Neural cell (in vitro differentiated cells): ENCODE measurements at regions not wholly inside any gene's neighbourhood (a gene's known extent, or its start where the extent isn't known, plus 50 kb on each side); places are given as distances from the start of the nearest gene placed in this dataset.

Experiments used
- RAD21 ChIP-seq: fragments of 450-650 bp; conservative IDR thresholded peaks from 2 replicates; pipeline ENCODE4 v1.6.1; 2014; ENCODE audit warnings: antibody characterized with exemption, mild to moderate bottlenecking, moderate library complexity
- SMC3 ChIP-seq: fragments of 450-650 bp; conservative IDR thresholded peaks from 2 replicates; pipeline ENCODE4 v1.6.1; 2014; ENCODE audit warnings: antibody characterized with exemption, mild to moderate bottlenecking, moderate library complexity; ENCODE audit not compliant: poor library complexity
- TF ChIP-seq, protein P1 (sequence below): fragments of 450-650 bp; IDR thresholded peaks from 2 replicates; pipeline ENCODE4 v1.5.1; 2014; ENCODE audit warnings: antibody characterized with exemption, mild to moderate bottlenecking, moderate library complexity; ENCODE audit not compliant: poor library complexity, severe bottlenecking

DNA sequence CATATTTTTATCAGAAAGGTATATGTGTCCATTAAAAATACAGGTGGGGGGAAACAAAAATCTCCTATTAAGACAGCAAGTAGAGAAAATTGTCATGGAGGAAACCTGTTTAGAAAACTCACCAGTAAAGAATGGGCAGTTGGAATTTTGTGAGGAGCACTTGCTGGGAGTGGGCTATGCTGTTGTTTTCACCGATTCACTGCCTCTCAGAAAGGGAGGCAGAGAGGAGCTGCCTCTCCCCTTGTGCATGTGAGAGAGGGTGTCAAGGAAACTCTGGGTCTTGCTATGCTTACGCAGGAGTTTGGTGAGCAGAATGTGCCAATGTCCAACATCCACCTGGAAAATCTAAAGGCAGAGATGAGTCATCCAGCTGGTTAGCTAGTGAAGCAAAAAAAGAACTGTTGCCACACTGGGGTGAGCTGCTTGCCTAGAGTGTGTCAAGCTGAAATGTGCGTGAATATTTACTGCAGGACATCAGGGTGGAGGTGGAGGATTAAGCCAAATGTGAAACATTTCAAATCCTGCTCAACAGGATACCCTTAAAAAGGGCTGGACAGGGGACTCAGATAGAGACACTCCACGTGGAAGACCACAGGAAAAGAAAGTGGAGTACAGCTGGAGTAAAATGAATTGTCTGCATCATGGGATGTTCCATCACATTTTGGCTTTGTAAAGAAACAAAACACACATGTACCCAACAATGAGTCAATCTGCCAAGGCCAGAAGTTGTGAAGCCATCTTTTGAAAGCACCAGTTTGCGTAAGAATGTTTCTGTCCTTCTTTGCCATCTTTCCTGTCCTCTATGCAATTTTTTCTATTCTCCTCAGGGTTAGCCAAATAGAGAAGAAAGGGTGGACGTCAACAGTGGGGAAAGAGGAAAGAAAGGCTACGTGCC lies 449.7 kb upstream of the MPDZ start:
- TF ChIP-seq SMC3, result no peak
- TF ChIP-seq RAD21, result no peak
- TF ChIP-seq, protein P1, sequence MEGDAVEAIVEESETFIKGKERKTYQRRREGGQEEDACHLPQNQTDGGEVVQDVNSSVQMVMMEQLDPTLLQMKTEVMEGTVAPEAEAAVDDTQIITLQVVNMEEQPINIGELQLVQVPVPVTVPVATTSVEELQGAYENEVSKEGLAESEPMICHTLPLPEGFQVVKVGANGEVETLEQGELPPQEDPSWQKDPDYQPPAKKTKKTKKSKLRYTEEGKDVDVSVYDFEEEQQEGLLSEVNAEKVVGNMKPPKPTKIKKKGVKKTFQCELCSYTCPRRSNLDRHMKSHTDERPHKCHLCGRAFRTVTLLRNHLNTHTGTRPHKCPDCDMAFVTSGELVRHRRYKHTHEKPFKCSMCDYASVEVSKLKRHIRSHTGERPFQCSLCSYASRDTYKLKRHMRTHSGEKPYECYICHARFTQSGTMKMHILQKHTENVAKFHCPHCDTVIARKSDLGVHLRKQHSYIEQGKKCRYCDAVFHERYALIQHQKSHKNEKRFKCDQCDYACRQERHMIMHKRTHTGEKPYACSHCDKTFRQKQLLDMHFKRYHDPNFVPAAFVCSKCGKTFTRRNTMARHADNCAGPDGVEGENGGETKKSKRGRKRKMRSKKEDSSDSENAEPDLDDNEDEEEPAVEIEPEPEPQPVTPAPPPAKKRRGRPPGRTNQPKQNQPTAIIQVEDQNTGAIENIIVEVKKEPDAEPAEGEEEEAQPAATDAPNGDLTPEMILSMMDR, result no peak
